IPS-15b (cell line): ENCODE measurements at regions not wholly inside any gene's neighbourhood (a gene's known extent, or its start where the extent isn't known, plus 50 kb on each side); places are given as distances from the start of the nearest gene placed in this dataset.

Source experiments
- H3K27me3 ChIP-seq: one replicate; pipeline ENCODE4 v1.6.1; 2013; ENCODE audit warnings: low read length; ENCODE audit not compliant: control insufficient read depth, insufficient read depth
- H3K36me3 ChIP-seq: one replicate; pipeline ENCODE4 v1.6.1; 2013; ENCODE audit warnings: low read length; ENCODE audit not compliant: control insufficient read depth, insufficient read depth
- H3K4me1 ChIP-seq: one replicate; pipeline ENCODE4 v1.6.1; 2013; ENCODE audit warnings: mild to moderate bottlenecking, low read length; ENCODE audit not compliant: control insufficient read depth, insufficient read depth
- H3K4me3 ChIP-seq: one replicate; pipeline ENCODE4 v1.5.1; 2013; ENCODE audit warnings: low read depth, low read length
- H3K9ac ChIP-seq: one replicate; pipeline ENCODE4 v1.6.1; 2013; ENCODE audit warnings: low read depth, mild to moderate bottlenecking, low read length
- H3K9me3 ChIP-seq: one replicate; pipeline ENCODE4 v1.6.1; 2013; ENCODE audit warnings: mild to moderate bottlenecking, low read length; ENCODE audit not compliant: control insufficient read depth, insufficient read depth

- Histone ChIP-seq H3K9ac (no peak overlapping the region), H3K36me3 (no peaks in the 10 kb centered on the region), H3K4me1 (no peaks in the 10 kb centered on the region), H3K27me3 (no peaks in the 10 kb centered on the region), H3K4me3 (no peak overlapping the region), H3K9me3 (peaks cover 4% of the 10 kb centered on the region)
Measured at GRCh38 chr6:8535519-8535918, 100.2 kb upstream of the SLC35B3 start.

DNA sequence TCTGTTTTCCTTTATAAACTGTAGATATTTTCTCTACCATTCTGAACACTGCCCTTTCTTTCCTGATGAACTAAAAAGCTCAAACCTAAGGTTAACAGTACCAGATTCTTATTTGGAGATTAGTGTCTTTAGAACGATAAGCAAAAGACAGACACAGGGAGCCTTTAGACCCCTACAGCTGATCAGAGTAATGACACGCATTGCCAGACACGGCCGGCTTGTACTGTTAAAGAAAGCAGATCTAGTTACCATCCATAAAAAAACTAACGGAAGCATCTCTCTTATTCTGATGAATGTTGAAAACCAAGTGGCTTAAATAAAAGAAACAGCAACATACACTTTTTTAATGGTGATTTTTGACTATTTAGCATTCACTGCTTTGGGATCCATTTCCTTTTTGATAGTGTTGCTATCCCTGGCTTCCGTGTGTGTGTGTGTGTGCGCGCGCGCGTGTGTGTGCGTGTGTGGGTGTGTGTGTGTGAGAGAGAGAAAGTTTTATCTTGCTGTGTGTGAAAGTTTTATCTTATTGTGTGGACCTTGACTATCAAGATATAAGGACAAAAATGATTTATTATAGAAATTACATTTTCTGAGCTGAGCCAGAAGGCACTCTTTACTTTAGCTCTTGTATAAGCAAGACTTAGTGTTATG is 95.6 kb upstream of the SLC35B3 start:
- Histone ChIP-seq H3K27me3 (no peaks in the 10 kb centered on the region), H3K36me3 (no peaks in the 10 kb centered on the region), H3K4me1 (no peaks in the 10 kb centered on the region), H3K4me3 (no peak overlapping the region), H3K9ac (no peak overlapping the region), H3K9me3 (no peaks in the 10 kb centered on the region)

GRCh38 chr6:8529250-8529649 is 93.9 kb upstream of the SLC35B3 start:
- H3K9me3 ChIP-seq: no peaks in the 10 kb centered on the region
- no peaks in the 10 kb centered on the region for H3K36me3 ChIP-seq
- no peaks in the 10 kb centered on the region for H3K4me1 ChIP-seq
- H3K27me3 ChIP-seq: no peaks in the 10 kb centered on the region
- H3K9ac ChIP-seq: no peak overlapping the region
- H3K4me3 ChIP-seq: no peak overlapping the region

GRCh38 chr6:8527818-8528217 is 92.5 kb upstream of the SLC35B3 start:
- H3K27me3 ChIP-seq: no peaks in the 10 kb centered on the region
- H3K9me3 ChIP-seq: no peaks in the 10 kb centered on the region
- H3K4me3 ChIP-seq: no peak overlapping the region
- H3K9ac ChIP-seq: no peak overlapping the region
- no peaks in the 10 kb centered on the region for H3K36me3 ChIP-seq
- H3K4me1 ChIP-seq: no peaks in the 10 kb centered on the region

DNA sequence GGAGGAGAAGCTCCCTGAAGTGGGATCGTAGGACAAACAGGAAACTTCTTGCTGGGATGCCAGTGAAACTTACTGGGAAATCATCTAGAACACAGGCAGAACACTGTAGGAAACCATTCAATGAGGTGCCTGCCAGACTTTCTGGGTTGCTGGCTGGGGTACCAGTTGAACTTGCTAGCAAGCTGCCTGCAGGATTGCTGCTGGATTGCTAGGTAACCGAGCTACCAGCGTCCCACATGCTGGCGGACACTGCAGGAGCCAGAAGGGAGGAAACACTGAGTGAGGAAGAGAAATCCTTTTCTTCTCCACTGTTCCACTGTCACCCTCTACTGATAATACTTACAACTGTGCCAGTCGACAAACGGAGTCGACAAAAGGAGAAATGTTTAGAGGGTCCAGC is 91.3 kb upstream of the SLC35B3 start:
- Histone ChIP-seq H3K4me1 (no peaks in the 10 kb centered on the region), H3K36me3 (no peaks in the 10 kb centered on the region), H3K9me3 (no peaks in the 10 kb centered on the region), H3K9ac (no peak overlapping the region), H3K27me3 (no peaks in the 10 kb centered on the region), H3K4me3 (no peak overlapping the region)

DNA sequence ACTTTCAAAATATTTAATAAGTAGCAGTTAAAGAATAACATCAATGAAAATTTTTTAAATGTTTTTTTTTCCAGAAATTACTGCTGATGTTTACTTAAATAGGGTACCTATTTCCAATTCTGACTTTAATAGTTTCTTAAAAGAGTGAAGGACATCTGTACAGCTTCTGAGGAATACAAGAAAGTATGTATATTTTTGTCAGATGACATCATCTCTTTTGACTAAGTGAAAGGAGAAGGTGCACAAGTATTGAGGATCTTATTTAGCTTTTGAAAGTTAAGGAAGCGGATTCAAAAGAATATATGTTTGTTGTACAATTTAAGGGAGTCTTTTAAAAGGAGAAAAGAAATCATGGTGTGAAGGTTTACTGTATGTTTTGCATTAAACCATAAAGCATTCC is 90.0 kb upstream of the SLC35B3 start:
- Histone ChIP-seq H3K27me3 (no peaks in the 10 kb centered on the region), H3K9ac (no peak overlapping the region), H3K36me3 (no peaks in the 10 kb centered on the region), H3K9me3 (no peaks in the 10 kb centered on the region), H3K4me1 (no peaks in the 10 kb centered on the region), H3K4me3 (no peak overlapping the region)

- H3K36me3 ChIP-seq: no peaks in the 10 kb centered on the region
- H3K9me3 ChIP-seq: no peaks in the 10 kb centered on the region
- H3K4me1 ChIP-seq: no peaks in the 10 kb centered on the region
- no peaks in the 10 kb centered on the region for H3K27me3 ChIP-seq
- no peak overlapping the region for H3K4me3 ChIP-seq
- H3K9ac ChIP-seq: no peak overlapping the region
Measured at GRCh38 chr6:8513174-8513573, 77.8 kb upstream of the SLC35B3 start.

DNA sequence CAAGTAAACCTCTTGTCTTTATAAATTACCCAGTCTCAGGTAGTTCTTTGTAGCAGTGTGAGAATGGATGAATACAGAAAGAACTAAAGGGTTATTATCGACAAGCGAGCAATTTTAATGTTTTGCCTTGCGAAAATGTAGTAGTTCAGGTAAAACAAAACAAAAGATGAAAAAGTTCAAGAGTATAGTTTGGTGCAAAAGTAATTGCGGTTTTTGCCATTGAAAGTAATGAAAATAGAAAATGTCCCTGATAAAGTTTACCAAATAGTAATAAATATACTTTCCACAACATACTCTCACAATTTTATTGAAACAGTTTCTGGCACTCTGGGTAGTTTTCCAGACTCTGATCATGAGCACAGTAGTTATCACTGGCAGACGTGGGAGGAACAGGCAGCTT is 71.9 kb upstream of the SLC35B3 start:
- H3K27me3 ChIP-seq: no peaks in the 10 kb centered on the region
- no peaks in the 10 kb centered on the region for H3K9me3 ChIP-seq
- H3K36me3 ChIP-seq: no peaks in the 10 kb centered on the region
- H3K9ac ChIP-seq: no peak overlapping the region
- peaks cover 12% of the 10 kb centered on the region for H3K4me1 ChIP-seq
- H3K4me3 ChIP-seq: no peak overlapping the region

DNA sequence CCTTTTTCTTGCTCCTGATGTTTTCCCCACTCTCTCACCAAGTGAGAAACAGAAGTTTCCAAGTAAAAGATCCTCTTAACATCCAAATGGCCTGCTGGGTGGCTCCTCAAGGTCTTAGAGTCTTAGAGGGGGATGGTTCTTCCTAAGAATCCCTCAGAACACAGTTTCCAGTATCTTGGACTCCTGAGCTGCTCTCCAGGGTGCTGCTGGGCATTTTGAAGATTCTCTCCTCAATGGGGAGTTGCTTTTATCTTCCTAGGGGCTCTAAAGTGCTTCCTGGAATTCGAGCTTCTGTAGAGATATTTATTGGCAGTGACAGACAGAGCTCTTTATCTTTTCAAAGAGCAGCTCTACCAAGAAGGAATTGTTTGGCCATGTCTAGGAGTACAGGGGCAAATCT is 70.8 kb upstream of the SLC35B3 start:
- H3K4me3 ChIP-seq: no peak overlapping the region
- no peak overlapping the region for H3K9ac ChIP-seq
- peaks cover 12% of the 10 kb centered on the region for H3K4me1 ChIP-seq
- H3K36me3 ChIP-seq: no peaks in the 10 kb centered on the region
- no peaks in the 10 kb centered on the region for H3K9me3 ChIP-seq
- no peaks in the 10 kb centered on the region for H3K27me3 ChIP-seq

- Histone ChIP-seq H3K27me3 (no peaks in the 10 kb centered on the region), H3K9ac (no peak overlapping the region), H3K9me3 (no peaks in the 10 kb centered on the region), H3K4me1 (peaks cover 4% of the 10 kb centered on the region), H3K4me3 (no peak overlapping the region), H3K36me3 (no peaks in the 10 kb centered on the region)
Measured at GRCh38 chr6:8499540-8499939, 64.2 kb upstream of the SLC35B3 start.

- H3K9ac ChIP-seq: no peak overlapping the region
- H3K36me3 ChIP-seq: no peaks in the 10 kb centered on the region
- H3K27me3 ChIP-seq: no peaks in the 10 kb centered on the region
- no peaks in the 10 kb centered on the region for H3K9me3 ChIP-seq
- H3K4me1 ChIP-seq: no peaks in the 10 kb centered on the region
- no peak overlapping the region for H3K4me3 ChIP-seq
Measured at GRCh38 chr6:8494730-8495129, 59.4 kb upstream of the SLC35B3 start.

DNA sequence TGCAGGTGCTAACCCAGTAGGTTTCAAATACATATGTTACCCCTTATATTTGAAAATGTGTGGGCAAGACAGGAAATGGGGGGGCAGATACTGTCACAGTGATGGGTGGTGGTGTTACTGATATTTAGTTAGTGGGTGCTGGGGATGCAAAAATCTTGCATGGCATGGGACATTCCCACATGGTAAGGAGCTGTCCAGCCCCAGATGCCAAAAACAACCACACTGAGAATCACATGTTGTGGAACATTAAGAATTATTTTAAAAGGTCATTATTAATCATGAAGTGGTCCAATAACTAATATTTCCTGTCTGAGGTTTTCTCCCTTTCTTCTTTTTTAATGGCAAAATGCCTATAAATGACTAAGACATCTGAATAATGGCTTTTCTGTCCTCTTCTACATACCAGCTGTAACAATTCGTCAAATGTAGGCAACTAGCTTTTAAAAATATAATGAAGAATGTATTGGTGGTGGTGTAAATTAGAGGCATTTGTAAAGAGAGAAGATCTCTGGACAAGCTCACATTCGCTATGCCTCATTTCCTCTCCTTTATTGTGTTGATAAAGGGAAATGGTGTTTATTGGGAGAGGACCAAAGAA is 57.3 kb upstream of the SLC35B3 start:
- Histone ChIP-seq H3K4me3 (no peak overlapping the region), H3K9me3 (no peaks in the 10 kb centered on the region), H3K9ac (no peak overlapping the region), H3K27me3 (no peaks in the 10 kb centered on the region), H3K36me3 (no peaks in the 10 kb centered on the region), H3K4me1 (no peaks in the 10 kb centered on the region)
